K562 (cell line): ENCODE measurements at regions not wholly inside any gene's neighbourhood (a gene's known extent, or its start where the extent isn't known, plus 50 kb on each side); places are given as distances from the start of the nearest gene placed in this dataset.

Experiments used
- ATAC-seq: fragments of 200-7000 bp; cut with Tn5 transposase; 3 replicates; pipeline ENCODE4 v1.9.1; 2020; ENCODE audit warnings: moderate library complexity
- BruUV-seq: library from RNA; stranded (reverse); fragments of 400-500 nt; replicated peaks from 2 replicates; lab custom pipeline; 2021; lab: Mats Ljungman, UMichigan
- CTCF ChIA-PET: fragments of 300-600 bp; formaldehyde crosslinking; extraction: SDS; loops from one replicate; lab custom pipeline; 2021; ENCODE audit warnings: low intra/inter-chr PET ratio; lab: Yijun Ruan, JAX
- POLR2A ChIA-PET: fragments of 300-600, 350-650 bp; sonication (Branson Sonifier 250); formaldehyde crosslinking; extraction: SDS; loops from one replicate; lab custom pipeline; 2021; ENCODE audit warnings: antibody characterized with exemption, inconsistent platforms; lab: Yijun Ruan, JAX
- DNase-seq, 4 experiments: peaks; one replicate each; pipeline versions ENCODE4 v3.0.0 to v3.0.0-alpha.2; 2011 to 2018; ENCODE audit warnings: low spot score in 3 of 4, mixed read lengths in 3 of 4; ENCODE audit errors: extremely low read depth in 1 of 4
- FAIRE-seq: peaks from 2 replicates; lab custom pipeline; 2011; peaks lifted over from hg19 to GRCh38; lab: Jason Lieb, UNC
- H2AFZ ChIP-seq: 2 replicates; pipeline ENCODE4 v1.6.0; 2011; ENCODE audit warnings: low read depth, low read length, control low read depth, inconsistent platforms
- H3K27ac ChIP-seq: fragments of 200-600 bp; 3 replicates; pipeline ENCODE4 v1.8.0; 2011; ENCODE audit warnings: low read depth, mild to moderate bottlenecking, control low read depth, inconsistent platforms, low read length, moderate library complexity, mixed read lengths; ENCODE audit errors: extremely low read depth
- H3K27me3 ChIP-seq, 2 experiments: fragments of 300-600 bp in 1 of 2; 2 replicates in 1 of 2; 3 replicates in 1 of 2; pipeline versions ENCODE4 v1.6.0 to v1.8.0; 2011; ENCODE audit warnings: inconsistent platforms in 2 of 2, low read length in 2 of 2, mild to moderate bottlenecking in 1 of 2, mixed read lengths in 1 of 2, moderate library complexity in 1 of 2; ENCODE audit not compliant: control insufficient read depth in 2 of 2, insufficient read depth in 2 of 2
- H3K36me3 ChIP-seq: fragments of 300-600 bp; 3 replicates; pipeline ENCODE4 v1.8.0; 2011; ENCODE audit warnings: mild to moderate bottlenecking, low read length, inconsistent platforms; ENCODE audit not compliant: control insufficient read depth, insufficient read depth
- H3K4me1 ChIP-seq, 2 experiments: fragments of 200-600 bp in 1 of 2; replicated peaks in 1 of 2; 2 replicates in 1 of 2; 3 replicates in 1 of 2; pipeline versions ENCODE4 v1.5.1 to v1.8.0; 2011; ENCODE audit warnings: inconsistent platforms in 2 of 2, low read length in 2 of 2, mild to moderate bottlenecking in 1 of 2, mixed read lengths in 1 of 2, moderate library complexity in 1 of 2; ENCODE audit not compliant: control insufficient read depth in 2 of 2, insufficient read depth in 2 of 2
- H3K4me2 ChIP-seq: 2 replicates; pipeline ENCODE4 v1.6.1; 2011; ENCODE audit warnings: low read length, control low read depth, inconsistent platforms, mixed read lengths; ENCODE audit not compliant: insufficient read depth
- H3K4me3 ChIP-seq: fragments of 200-600 bp; sonication (generic), shearing (Covaris generic); 2 replicates; pipeline ENCODE4 v1.5.1; 2016; ENCODE audit warnings: control low read depth, inconsistent platforms
- H3K79me2 ChIP-seq: fragments of 200-600 bp; 3 replicates; pipeline ENCODE4 v1.8.0; 2011; ENCODE audit warnings: low read length, inconsistent platforms; ENCODE audit not compliant: control insufficient read depth, insufficient read depth
- H3K9ac ChIP-seq, 2 experiments: 2 replicates each; pipeline versions ENCODE4 v1.6.0 to v1.6.1; 2011; ENCODE audit warnings: low read depth in 2 of 2, low read length in 2 of 2, control low read depth in 1 of 2, inconsistent platforms in 1 of 2, mild to moderate bottlenecking in 1 of 2, mixed read lengths in 1 of 2; ENCODE audit not compliant: insufficient read depth in 1 of 2
- H3K9me1 ChIP-seq: one replicate; pipeline ENCODE4 v1.6.0; 2011; ENCODE audit warnings: inconsistent platforms, mild to moderate bottlenecking, low read length, moderate library complexity; ENCODE audit not compliant: control insufficient read depth, insufficient read depth
- H3K9me3 ChIP-seq: replicated peaks from 2 replicates; pipeline ENCODE4 v1.5.1; 2011; ENCODE audit warnings: low read depth, low read length, inconsistent platforms; ENCODE audit not compliant: control insufficient read depth, insufficient read depth
- H4K20me1 ChIP-seq: replicated peaks from 2 replicates; pipeline ENCODE4 v1.6.1; 2011; ENCODE audit warnings: low read length, inconsistent platforms, mixed read lengths; ENCODE audit not compliant: control insufficient read depth, insufficient read depth
- CCNT2 ChIP-seq: IDR thresholded peaks from 2 replicates; pipeline ENCODE4 v1.6.1; 2011; ENCODE audit warnings: borderline replicate concordance, low read depth, mild to moderate bottlenecking, moderate library complexity, mixed read lengths, low read length; ENCODE audit not compliant: insufficient read length; ENCODE audit errors: extremely low read depth
- CGGBP1 ChIP-seq: fragments of 250-450 bp; sonication (Bioruptor Pico); IDR thresholded peaks from 2 replicates; pipeline ENCODE4 v1.9.0; 2021; ENCODE audit warnings: mild to moderate bottlenecking
- FUS ChIP-seq: fragments of 200-400 bp; formaldehyde crosslinking; optimal IDR thresholded peaks from 2 replicates; pipeline ENCODE3; 2017; ENCODE audit warnings: low read depth, low read length
- PTBP1 ChIP-seq: fragments of 200-400 bp; formaldehyde crosslinking; IDR thresholded peaks from 2 replicates; pipeline ENCODE4 v1.6.1; 2017; ENCODE audit warnings: low read depth, low read length
- SIX5 ChIP-seq, 2 experiments: IDR thresholded peaks; 2 replicates each; pipeline ENCODE4 v1.6.1; 2011; ENCODE audit warnings: low read length in 2 of 2, borderline replicate concordance in 1 of 2, low read depth in 1 of 2, mild to moderate bottlenecking in 1 of 2, moderate library complexity in 1 of 2; ENCODE audit not compliant: insufficient read depth in 1 of 2
- YBX1 ChIP-seq: fragments of 450-650 bp; IDR thresholded peaks from 2 replicates; pipeline ENCODE4 v1.7.1; 2016; ENCODE audit warnings: mild to moderate bottlenecking
- ZNF23 ChIP-seq: fragments of 250-450 bp; sonication (Bioruptor Pico); IDR thresholded peaks from 2 replicates; pipeline ENCODE4 v1.4.0; 2020; ENCODE audit warnings: mild to moderate bottlenecking
- WGBS: fragments of 100-300 bp; shearing (Covaris generic); methylation state at CpG from one replicate; pipeline ENCODE4 v1.1.6; 2016; ENCODE audit warnings: low coverage, mixed read lengths; ENCODE audit not compliant: insufficient coverage; ENCODE audit errors: missing lambda C conversion rate; 5-methylcytosine and 5-hydroxymethylcytosine counted together
- in situ Hi-C: fragments of 300-500 bp; cut with MboI; formaldehyde crosslinking; loops from 4 replicates; pipeline ENCODE4 v1.15.0; 2018; ENCODE audit warnings: inconsistent platforms, mixed read lengths
- intact Hi-C: fragments of 100-400 bp; cut with micrococcal nuclease; formaldehyde crosslinking; loops from 2 replicates; pipeline ENCODE4 v1.14.2; 2022

GRCh38 chr4:137599734-137600133 is 67.4 kb upstream of the PCDH18 start:
- Histone ChIP-seq H3K36me3 (no peaks in the 10 kb centered on the region), H3K4me1 (no peaks in the 10 kb centered on the region), H3K9ac (no peak overlapping the region), H3K9me1 (no peaks in the 10 kb centered on the region), H4K20me1 (no peaks in the 10 kb centered on the region), H3K4me3 (no peak overlapping the region), H3K9me3 (no peaks in the 10 kb centered on the region), H3K27ac (no peak overlapping the region), H3K4me2 (no peak overlapping the region), H3K79me2 (no peaks in the 10 kb centered on the region), H2AFZ (no peak overlapping the region), H3K27me3 (no peaks in the 10 kb centered on the region)
- CTCF ChIA-PET, result no interaction called here
- BruUV-seq, result no TSS peak
- DNase-seq, result no peak
- in situ Hi-C loops (no loop called here), intact Hi-C loops (no loop called here)
- TF ChIP-seq SIX5 (IDR thresholded peaks at IDR 0.05; ENCODE audit: borderline replicate concordance in 1 of 2, insufficient read depth in 1 of 2, low read depth in 1 of 2, low read length in 2 of 2) (no peak), FUS (no peak), PTBP1 (no peak), ZNF23 (CRISPR knock-in tag) (no peak), CCNT2 (no peak), CGGBP1 (CRISPR knock-in tag) (no peak), YBX1 (no peak)
- FAIRE-seq, result no peak
- no peak for ATAC-seq
- WGBS, result 11% methylated on average over 1 of the region's 1 CpG
- POLR2A ChIA-PET, result no interaction called here
